Suppressor macrophage (primary cell): ENCODE measurements at regions not wholly inside any gene's neighbourhood (a gene's known extent, or its start where the extent isn't known, plus 50 kb on each side); places are given as distances from the start of the nearest gene placed in this dataset.

Experiments
- DNase-seq, 4 experiments: peaks; one replicate each; pipeline ENCODE4 v3.0.0-alpha.2; 2020 to 2022

GRCh38 chr1:83670909-83671565 is 327.9 kb downstream of the TTLL7 start:
- no peak for DNase-seq

- no peak for DNase-seq
Observed at GRCh38 chr1:83641796-83642443, 357.0 kb downstream of the TTLL7 start.

- no peak for DNase-seq
Observed at GRCh38 chr1:83641206-83641658, 357.7 kb downstream of the TTLL7 start.

DNA sequence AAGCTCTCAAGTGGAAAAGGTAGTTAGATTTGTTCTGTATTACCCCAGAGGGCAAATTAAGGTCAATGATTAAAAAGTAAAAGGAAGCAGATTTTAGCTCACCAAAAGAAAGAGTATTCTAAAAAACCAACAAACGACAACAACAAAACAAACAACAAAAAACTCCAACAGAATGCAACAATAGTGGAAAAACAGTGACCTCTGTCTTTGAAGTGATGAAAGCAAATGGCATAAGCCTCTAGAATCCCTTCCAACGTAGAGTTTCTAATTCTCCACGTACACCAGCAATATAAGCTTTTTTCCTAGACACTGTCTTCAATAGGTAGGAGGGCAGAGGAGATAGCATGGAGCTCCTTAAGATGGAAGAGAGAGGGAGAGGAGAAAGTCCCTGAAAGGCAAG is 359.1 kb downstream of the TTLL7 start:
- DNase-seq = no peak

DNA sequence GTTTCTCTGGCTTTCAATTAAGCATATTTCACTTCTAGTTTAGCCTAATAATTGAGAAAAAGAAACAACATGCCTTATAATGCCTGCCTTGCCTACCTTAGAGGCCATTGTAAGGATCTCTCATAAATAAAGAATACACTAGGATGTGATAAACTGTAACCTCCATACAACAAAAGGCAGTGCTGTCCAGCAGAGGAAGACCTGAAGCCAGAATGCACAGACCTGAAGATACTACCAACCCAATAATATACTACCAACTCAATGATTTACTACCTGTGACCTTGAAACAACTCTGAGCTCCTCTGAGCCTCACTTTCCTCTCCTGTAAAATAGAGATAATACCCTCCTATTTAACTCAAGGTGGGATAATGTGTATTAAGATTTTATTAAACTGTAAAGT is 361.3 kb downstream of the TTLL7 start:
- DNase-seq = no peak

- DNase-seq = no peak
Observed at GRCh38 chr1:83637009-83637408, 361.9 kb downstream of the TTLL7 start.

- no peak for DNase-seq
Observed at GRCh38 chr1:83632906-83633305, 366.0 kb downstream of the TTLL7 start.

DNA sequence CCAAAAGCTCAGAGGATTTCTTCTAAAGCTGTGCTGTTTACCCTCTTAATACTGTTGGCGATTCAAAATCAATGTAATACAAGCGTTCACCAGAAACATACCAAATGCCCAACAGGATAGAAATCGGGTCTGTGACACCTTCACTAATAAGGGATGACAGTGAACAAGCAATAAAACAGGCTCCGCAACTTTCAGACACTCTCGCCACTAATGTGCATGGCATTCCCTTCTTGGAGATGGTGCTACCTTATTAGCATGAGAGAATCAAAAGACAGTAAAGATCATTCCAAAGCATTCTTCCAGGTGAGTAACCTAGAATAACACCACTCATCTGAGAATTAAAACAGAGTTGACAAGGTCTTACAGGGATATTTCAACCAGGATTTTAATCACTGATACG is 367.1 kb downstream of the TTLL7 start:
- DNase-seq = no peak

DNA sequence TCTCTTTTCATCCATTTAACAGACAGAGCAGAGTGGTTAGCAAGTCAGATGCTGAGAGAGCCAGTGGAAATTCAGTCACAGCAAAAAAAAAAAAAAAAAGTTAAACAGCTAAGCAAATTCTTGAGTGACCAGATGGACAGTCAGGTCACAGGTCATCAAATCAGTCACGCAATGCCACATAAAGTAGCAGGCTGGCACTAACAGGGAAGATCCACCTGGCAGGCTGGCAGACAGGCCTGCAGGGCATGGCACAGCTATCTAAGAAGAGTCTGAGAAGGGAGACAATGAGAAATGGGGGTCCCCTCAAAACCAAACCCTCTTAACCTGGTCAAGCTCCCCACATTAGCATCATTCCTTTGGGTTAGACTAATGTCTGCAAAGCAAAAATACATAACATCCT is 371.9 kb downstream of the TTLL7 start:
- DNase-seq = no peak

DNA sequence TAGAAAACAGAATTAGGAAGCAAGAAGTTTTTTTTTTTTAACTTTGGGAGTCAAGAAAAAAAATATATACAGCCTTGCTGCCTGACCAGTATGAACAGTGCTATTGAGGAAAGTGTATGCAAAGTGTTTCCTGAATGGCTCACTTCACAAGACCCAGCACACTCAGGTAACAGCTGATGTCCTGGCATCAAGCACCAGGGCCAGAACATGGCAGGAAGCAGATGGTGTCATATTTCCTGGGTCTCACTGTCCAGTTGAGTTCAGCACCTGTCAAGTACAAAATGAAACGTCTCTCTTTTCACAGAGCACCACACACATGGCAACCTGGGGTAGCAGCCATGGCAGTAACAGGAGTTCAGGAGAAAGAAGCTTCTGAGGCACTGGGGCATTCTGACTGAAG is 372.3 kb downstream of the TTLL7 start:
- DNase-seq = no peak

GRCh38 chr1:83625646-83626045 is 373.3 kb downstream of the TTLL7 start:
- no peak for DNase-seq

DNA sequence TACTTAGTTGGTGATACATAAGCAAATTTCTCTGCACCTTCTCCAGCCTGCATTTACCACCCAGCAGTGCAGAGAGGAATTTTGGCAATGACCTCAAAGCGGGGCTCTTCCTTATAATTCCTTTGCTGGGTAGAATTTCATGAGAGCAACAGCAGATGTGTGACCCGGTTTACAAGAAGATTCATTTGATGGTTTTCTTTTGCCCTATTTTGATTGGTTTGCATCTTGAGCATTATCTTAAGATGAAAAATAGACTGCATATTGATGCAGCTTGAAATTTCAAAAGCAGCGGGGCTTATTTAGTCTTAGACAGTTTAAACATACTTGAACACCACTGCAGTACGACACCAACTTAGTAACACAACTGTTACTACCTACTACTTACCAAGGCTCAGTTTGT is 378.9 kb downstream of the TTLL7 start:
- DNase-seq = no peak

- no peak for DNase-seq
Observed at GRCh38 chr1:83619170-83619896, 379.6 kb downstream of the TTLL7 start.

- no peak for DNase-seq
Observed at GRCh38 chr1:83617883-83618282, 381.0 kb downstream of the TTLL7 start.

- no peak for DNase-seq
Observed at GRCh38 chr1:83615370-83615769, 383.6 kb downstream of the TTLL7 start.

DNA sequence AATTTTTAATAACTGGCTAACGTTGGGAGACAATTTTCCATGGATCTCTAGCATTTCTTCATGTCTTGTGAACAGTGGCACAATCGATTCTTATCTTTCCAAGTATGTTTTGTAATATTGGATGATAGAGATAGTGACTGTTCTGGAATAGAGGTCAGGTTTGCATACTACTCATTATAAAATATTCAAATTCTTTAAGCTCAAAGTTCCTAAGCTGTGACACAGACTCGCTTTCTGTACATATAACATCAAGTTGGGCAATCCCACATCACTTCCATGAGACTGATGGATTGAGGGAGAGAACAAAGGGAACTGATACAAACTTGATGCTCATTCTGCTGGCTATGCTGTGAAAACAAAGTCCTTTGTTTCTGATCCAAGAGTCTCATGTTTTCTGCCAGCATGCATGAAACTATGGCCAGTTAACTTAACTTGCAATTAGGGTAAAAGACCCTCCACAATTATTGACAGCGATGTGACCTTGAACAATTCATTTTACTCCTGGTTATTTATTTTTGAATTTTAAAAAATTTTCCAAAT is 392.4 kb downstream of the TTLL7 start:
- no peak for DNase-seq

- DNase-seq = no peak
Observed at GRCh38 chr1:83596331-83596730, 402.6 kb downstream of the TTLL7 start.

- DNase-seq = no peak
Observed at GRCh38 chr1:83593073-83593472, 405.9 kb downstream of the TTLL7 start.

DNA sequence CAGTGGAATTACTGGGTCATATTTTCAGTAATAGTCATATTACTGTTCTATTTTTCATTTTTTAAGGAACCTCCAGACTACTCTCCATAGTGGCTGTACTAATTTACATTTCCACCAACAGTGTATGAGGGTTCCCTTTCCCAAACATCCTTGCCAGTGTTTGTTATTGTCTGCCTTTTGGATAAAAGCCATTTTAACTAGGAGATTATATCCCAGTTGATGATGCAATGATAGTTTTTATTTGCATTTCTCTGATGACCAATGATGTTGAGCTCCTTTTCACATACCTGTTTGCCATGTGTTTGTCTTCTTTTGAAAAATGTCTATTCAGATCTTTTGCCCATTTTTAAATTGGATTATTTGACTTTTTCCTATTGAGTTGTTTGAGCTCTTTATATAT is 410.8 kb downstream of the TTLL7 start:
- DNase-seq = no peak

DNA sequence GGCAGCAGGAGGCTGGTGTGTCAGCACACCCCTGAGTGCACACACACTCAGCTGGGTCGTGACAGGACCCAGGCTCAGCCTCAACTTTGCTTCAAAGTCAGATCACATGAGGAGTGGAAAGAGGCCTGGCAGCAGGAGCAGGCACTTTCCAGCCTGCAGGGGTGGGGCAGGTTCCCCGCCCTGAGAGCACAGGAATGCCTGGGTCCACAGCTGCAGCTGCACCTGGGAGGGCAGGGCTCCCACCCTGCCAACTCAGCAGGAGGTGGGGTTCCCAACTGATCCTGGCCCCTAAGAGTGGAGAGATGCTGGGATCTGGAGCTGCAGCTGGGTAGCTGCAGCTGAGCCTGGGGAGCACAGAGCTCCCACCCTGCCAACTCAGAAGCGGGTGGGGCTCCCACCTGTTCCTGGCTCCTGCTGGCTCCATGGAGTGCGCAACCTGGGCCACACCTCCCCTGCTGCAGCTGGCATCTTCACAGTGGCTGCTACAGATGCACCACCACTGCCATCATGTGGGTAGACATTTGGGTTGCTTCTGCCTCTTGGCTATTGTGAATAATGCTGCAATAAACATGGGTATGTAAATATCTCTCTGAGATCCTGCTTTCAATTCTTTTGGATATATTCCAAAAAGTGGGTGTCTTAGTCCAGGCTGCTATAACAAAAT is 415.4 kb downstream of the TTLL7 start:
- DNase-seq = no peak

DNA sequence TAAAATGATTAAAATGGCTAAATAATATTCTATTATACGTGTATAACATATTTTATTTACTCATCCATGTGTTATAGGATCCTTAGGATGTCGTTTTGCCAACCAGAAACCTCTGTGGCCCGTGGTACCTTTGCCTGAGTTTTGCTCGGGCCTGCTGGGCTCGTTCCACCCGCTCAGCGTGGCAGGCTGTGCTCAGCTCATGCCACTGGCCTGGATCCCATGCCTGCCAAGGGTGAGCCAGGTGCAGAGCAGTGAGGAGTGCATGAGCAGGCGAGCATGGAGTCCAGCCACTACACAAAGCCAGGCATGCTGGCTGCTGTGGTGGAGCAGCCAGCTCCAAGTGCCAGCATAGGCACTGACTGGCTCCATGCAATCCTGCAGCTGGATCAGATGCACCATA is 417.2 kb downstream of the TTLL7 start:
- no peak for DNase-seq

GRCh38 chr1:83574791-83575190 is 424.1 kb downstream of the TTLL7 start:
- no peak for DNase-seq

GRCh38 chr1:83573776-83574175 is 425.2 kb downstream of the TTLL7 start:
- DNase-seq = no peak
